ENCODE measurements at regions not wholly inside any gene's neighbourhood (a gene's known extent, or its start where the extent isn't known, plus 50 kb on each side); places are given as distances from the start of the nearest gene placed in this dataset.

GRCh38 chr13:69619651-69620050 lies 488.0 kb upstream of the ATXN8OS start:
- TF ChIP-seq KAT7 (CRISPR knock-in tag; IDR thresholded peaks at IDR 0.05; ENCODE audit: borderline replicate concordance) (no peak), ZNF583 (CRISPR knock-in tag; IDR thresholded peaks at IDR 0.05) (no peak), THAP12 (CRISPR knock-in tag; IDR thresholded peaks at IDR 0.05) (no peak), CC2D1A (IDR thresholded peaks at IDR 0.05) (no peak), PBX2 (CRISPR knock-in tag; IDR thresholded peaks at IDR 0.05; ENCODE audit: low read depth) (no peak), PBX2 (tag; conservative IDR thresholded peaks at IDR 0.05; ENCODE audit: low read depth) (no peak)
- H3K27me3 ChIP-seq (ENCODE audit: control insufficient read depth in 2 of 2, insufficient read depth in 2 of 2, low read length in 2 of 2) = no peaks in the 10 kb centered on the region
- no peak overlapping the region for H3K9ac ChIP-seq (ENCODE audit: insufficient read depth in 1 of 2, low read depth in 2 of 2, low read length in 2 of 2)
- BruUV-seq (replicated peaks) = no TSS peak
- no peak overlapping the region for H3K4me2 ChIP-seq (ENCODE audit: insufficient read depth, low read length)
- intact Hi-C loops (cut with micrococcal nuclease) (no loop called here), in situ Hi-C loops (cut with MboI) (no loop called here)
- H3K9me1 ChIP-seq (ENCODE audit: control insufficient read depth, insufficient read depth, low read length) = no peaks in the 10 kb centered on the region
- no peak for ATAC-seq
- no peak for FAIRE-seq
- no peaks in the 10 kb centered on the region for H3K4me1 ChIP-seq (replicated peaks in 1 of 2; ENCODE audit: control insufficient read depth in 2 of 2, insufficient read depth in 2 of 2, low read length in 2 of 2)
- CTCF ChIA-PET (ENCODE audit: low intra/inter-chr PET ratio) = no interaction called here
- no peak overlapping the region for H3K4me3 ChIP-seq
- no peak for DNase-seq (ENCODE audit: extremely low read depth in 1 of 4, low spot score in 3 of 4)
- H3K9me3 ChIP-seq (replicated peaks; ENCODE audit: control insufficient read depth, insufficient read depth, low read depth, low read length) = no peaks in the 10 kb centered on the region
- no peak overlapping the region for H3K27ac ChIP-seq (ENCODE audit: extremely low read depth, low read depth, low read length)
- no peaks in the 10 kb centered on the region for H3K36me3 ChIP-seq (ENCODE audit: control insufficient read depth, insufficient read depth, low read length)
- POLR2A ChIA-PET = no interaction called here
- no peak overlapping the region for H2AFZ ChIP-seq (ENCODE audit: low read depth, low read length)
- no peaks in the 10 kb centered on the region for H3K79me2 ChIP-seq (ENCODE audit: control insufficient read depth, insufficient read depth, low read length)
- H4K20me1 ChIP-seq (replicated peaks; ENCODE audit: control insufficient read depth, insufficient read depth, low read length) = no peaks in the 10 kb centered on the region
- 3% methylated on average over 2 of the region's 2 CpGs for WGBS (ENCODE audit: insufficient coverage, low coverage, missing lambda C conversion rate)

Measured in K562 (cell line).